ENCODE measurements at regions not wholly inside any gene's neighbourhood (a gene's known extent, or its start where the extent isn't known, plus 50 kb on each side); places are given as distances from the start of the nearest gene placed in this dataset.

- TF ChIP-seq CTCF (IDR thresholded peaks at IDR 0.05), result no peak
These were observed 380.1 kb downstream of the METTL15 start for GRCh38 chr11:28488336-28488735.

GRCh38 chr11:28483072-28483867, 375.1 kb downstream of the METTL15 start:
- no peak for TF ChIP-seq CTCF (IDR thresholded peaks at IDR 0.05)

- TF ChIP-seq CTCF (IDR thresholded peaks at IDR 0.05), result no peak
These were observed 374.5 kb downstream of the METTL15 start for GRCh38 chr11:28482666-28483065.

GRCh38 chr11:28481616-28482480, 373.7 kb downstream of the METTL15 start:
- no peak for TF ChIP-seq CTCF (IDR thresholded peaks at IDR 0.05)

GRCh38 chr11:28480406-28480805, 372.2 kb downstream of the METTL15 start:
- no peak for TF ChIP-seq CTCF (IDR thresholded peaks at IDR 0.05)

- TF ChIP-seq CTCF (IDR thresholded peaks at IDR 0.05), result no peak
These were observed 368.7 kb downstream of the METTL15 start for GRCh38 chr11:28476864-28477263.

GRCh38 chr11:28476049-28476448, 367.9 kb downstream of the METTL15 start:
- TF ChIP-seq CTCF (IDR thresholded peaks at IDR 0.05), result no peak

All from LNCAP (cell line).